Activated naive CD4-positive, alpha-beta T cell treated with Interleukin-2 at 50 U/mL for 16 hours (primary cell): ENCODE measurements at regions not wholly inside any gene's neighbourhood (a gene's known extent, or its start where the extent isn't known, plus 50 kb on each side); places are given as distances from the start of the nearest gene placed in this dataset.
"Not testable (repeated sequence)": the region's sequence is repeated elsewhere in the genome, so short reads cannot be mapped to it uniquely, and the experiment has no call there.

Experiments used
- DNase-seq: peaks from one replicate; pipeline ENCODE4 v3.0.0-alpha.2; 2020

GRCh38 chr3:194930377-194931204, 244.9 kb downstream of the FAM43A start:
- no peak for DNase-seq

GRCh38 chr3:194931347-194931746, 245.7 kb downstream of the FAM43A start:
- DNase-seq = no peak

GRCh38 chr3:194931865-194932264, 246.2 kb downstream of the FAM43A start:
- DNase-seq = no peak

- DNase-seq = no peak
Measured at GRCh38 chr3:194933465-194933864, 247.8 kb downstream of the FAM43A start.

GRCh38 chr3:194935061-194935460, 249.4 kb downstream of the FAM43A start:
- no peak for DNase-seq

- DNase-seq = no peak
Measured at GRCh38 chr3:194935632-194936470, 250.2 kb downstream of the FAM43A start.

GRCh38 chr3:194936659-194937058, 251.0 kb downstream of the FAM43A start:
- DNase-seq = no peak

- no peak for DNase-seq
Measured at GRCh38 chr3:194937144-194937543, 251.5 kb downstream of the FAM43A start.

GRCh38 chr3:194937882-194938321, 252.2 kb downstream of the FAM43A start:
- DNase-seq = no peak

- DNase-seq = no peak
Measured at GRCh38 chr3:194938845-194939531, 253.3 kb downstream of the FAM43A start.

GRCh38 chr3:194939532-194939909, 253.8 kb downstream of the FAM43A start:
- no peak for DNase-seq

GRCh38 chr3:194939949-194940770, 254.5 kb downstream of the FAM43A start:
- DNase-seq = no peak

GRCh38 chr3:194941360-194941955, 255.8 kb downstream of the FAM43A start:
- DNase-seq = no peak

GRCh38 chr3:194941956-194942511, 256.4 kb downstream of the FAM43A start:
- no peak for DNase-seq

- no peak for DNase-seq
Measured at GRCh38 chr3:194944526-194944925, 258.8 kb downstream of the FAM43A start.

GRCh38 chr3:194945508-194945907, 259.8 kb downstream of the FAM43A start:
- DNase-seq = no peak

- no peak for DNase-seq
Measured at GRCh38 chr3:194946091-194946490, 260.4 kb downstream of the FAM43A start.

- no peak for DNase-seq
Measured at GRCh38 chr3:194949592-194949991, 263.9 kb downstream of the FAM43A start.

GRCh38 chr3:194950906-194951628, 265.4 kb downstream of the FAM43A start:
- no peak for DNase-seq

- DNase-seq = not testable (repeated sequence)
Measured at GRCh38 chr3:194951629-194951920, 265.9 kb downstream of the FAM43A start.

GRCh38 chr3:194951931-194952582, 266.4 kb downstream of the FAM43A start:
- no peak for DNase-seq
